Transverse colon (tissue), 3 donors: ENCODE measurements at regions not wholly inside any gene's neighbourhood (a gene's known extent, or its start where the extent isn't known, plus 50 kb on each side); places are given as distances from the start of the nearest gene placed in this dataset.

ENCODE experiments used
- CTCF ChIP-seq, 5 experiments: fragments of 200-600 bp in 3 of 5; fragments of 450-650 bp in 2 of 5; sonication (generic) in 3 of 5; IDR thresholded peaks; 1 replicate in 2 of 5; 2 replicates in 3 of 5; pipeline ENCODE4 v1.5.1; 2016 to 2017; ENCODE audit warnings: antibody characterized with exemption in 5 of 5, inconsistent platforms in 3 of 5, mild to moderate bottlenecking in 2 of 5, moderate library complexity in 1 of 5
- POLR2A ChIP-seq: fragments of 450-650 bp; IDR thresholded peaks from one replicate; pipeline ENCODE4 v1.6.1; 2016; ENCODE audit warnings: antibody characterized with exemption, mild to moderate bottlenecking, moderate library complexity

- TF ChIP-seq POLR2A = no peak
- TF ChIP-seq CTCF (IDR thresholded peaks at IDR 0.05) = no peak
These were observed 256.9 kb downstream of the MAN2A1 start for GRCh38 chr5:109946610-109947009.
